ENCODE measurements at regions not wholly inside any gene's neighbourhood (a gene's known extent, or its start where the extent isn't known, plus 50 kb on each side); places are given as distances from the start of the nearest gene placed in this dataset.
A peak's percentile ranks its signal among the peaks of the same experiment; 100 is the strongest.

- DNase-seq: peak; percentile 9 to 41
Observed at GRCh38 chr12:77722536-77722935, 108.2 kb upstream of the NAV3 start.

- DNase-seq: no peak
Observed at GRCh38 chr12:77720258-77720657, 110.4 kb upstream of the NAV3 start.

GRCh38 chr12:77710209-77710608 lies 120.5 kb upstream of the NAV3 start:
- no peak for DNase-seq

GRCh38 chr12:77697126-77697525 lies 133.6 kb upstream of the NAV3 start:
- no peak for DNase-seq

GRCh38 chr12:77696183-77696582 lies 134.5 kb upstream of the NAV3 start:
- no peak for DNase-seq

- DNase-seq: no peak
Observed at GRCh38 chr12:77689510-77690086, 141.1 kb upstream of the NAV3 start.

GRCh38 chr12:77687321-77687720 lies 143.4 kb upstream of the NAV3 start:
- DNase-seq: no peak

GRCh38 chr12:77686760-77687159 lies 143.9 kb upstream of the NAV3 start:
- peak in 1 of 2 experiments; percentile 34 for DNase-seq

- no peak for DNase-seq
Observed at GRCh38 chr12:77685901-77686300, 144.8 kb upstream of the NAV3 start.

GRCh38 chr12:77685112-77685511 lies 145.6 kb upstream of the NAV3 start:
- peak; percentile 53 to 86 for DNase-seq

GRCh38 chr12:77682488-77682887 lies 148.2 kb upstream of the NAV3 start:
- DNase-seq: no peak

GRCh38 chr12:77681726-77682125 lies 149.0 kb upstream of the NAV3 start:
- DNase-seq: no peak

GRCh38 chr12:77679686-77680085 lies 151.0 kb upstream of the NAV3 start:
- DNase-seq: no peak

- DNase-seq: no peak
Observed at GRCh38 chr12:77678621-77679020, 152.1 kb upstream of the NAV3 start.

GRCh38 chr12:77667101-77667500 lies 163.6 kb upstream of the NAV3 start:
- no peak for DNase-seq

- DNase-seq: no peak
Observed at GRCh38 chr12:77648716-77649115, 182.0 kb upstream of the NAV3 start.

- no peak for DNase-seq
Observed at GRCh38 chr12:77645966-77646598, 184.6 kb upstream of the NAV3 start.

- DNase-seq: no peak
Observed at GRCh38 chr12:77644915-77645605, 185.6 kb upstream of the NAV3 start.

GRCh38 chr12:77642246-77642645 lies 188.4 kb upstream of the NAV3 start:
- no peak for DNase-seq

GRCh38 chr12:77640356-77640755 lies 190.3 kb upstream of the NAV3 start:
- no peak for DNase-seq

- DNase-seq: no peak
Observed at GRCh38 chr12:77630790-77631445, 199.8 kb upstream of the NAV3 start.

- no peak for DNase-seq
Observed at GRCh38 chr12:77630344-77630743, 200.3 kb upstream of the NAV3 start.

GRCh38 chr12:77629141-77629540 lies 201.6 kb upstream of the NAV3 start:
- no peak for DNase-seq

GRCh38 chr12:77625441-77625840 lies 205.3 kb upstream of the NAV3 start:
- DNase-seq: no peak
